Mucosa of rectum (tissue), 2 donors: ENCODE measurements at regions not wholly inside any gene's neighbourhood (a gene's known extent, or its start where the extent isn't known, plus 50 kb on each side); places are given as distances from the start of the nearest gene placed in this dataset.
"Not testable (repeated sequence)": the region's sequence is repeated elsewhere in the genome, so short reads cannot be mapped to it uniquely, and the experiment has no call there.

Experiments
- H3K27ac ChIP-seq, 2 donors: one replicate each; pipeline ENCODE4 v1.7.0; 2013; ENCODE audit warnings: inconsistent platforms in 2 of 2, low read depth in 2 of 2, low read length in 2 of 2
- H3K27me3 ChIP-seq, 2 donors: one replicate each; pipeline ENCODE4 v1.7.0; 2013; ENCODE audit warnings: low read length in 2 of 2; ENCODE audit not compliant: control insufficient read depth in 2 of 2, insufficient read depth in 2 of 2
- H3K36me3 ChIP-seq, 2 donors: one replicate each; pipeline ENCODE4 v1.7.0; 2013; ENCODE audit warnings: low read length in 2 of 2; ENCODE audit not compliant: control insufficient read depth in 2 of 2, insufficient read depth in 2 of 2
- H3K4me1 ChIP-seq, 2 donors: one replicate each; pipeline ENCODE4 v1.7.0; 2013; ENCODE audit warnings: low read length in 2 of 2, mild to moderate bottlenecking in 1 of 2; ENCODE audit not compliant: control insufficient read depth in 2 of 2, insufficient read depth in 2 of 2
- H3K4me3 ChIP-seq, 2 donors: one replicate each; pipeline ENCODE4 v1.7.0; 2013; ENCODE audit warnings: low read length in 2 of 2
- H3K9ac ChIP-seq, 2 donors: one replicate each; pipeline ENCODE4 v1.7.0; 2013; ENCODE audit warnings: low read length in 2 of 2, low read depth in 1 of 2, mild to moderate bottlenecking in 1 of 2
- H3K9me3 ChIP-seq, 2 donors: one replicate each; pipeline ENCODE4 v1.7.0; 2013; ENCODE audit warnings: low read length in 2 of 2; ENCODE audit not compliant: control insufficient read depth in 2 of 2
- donor health status: healthy.
- donor health status: Normal muscosa, but diverticular disease.

DNA sequence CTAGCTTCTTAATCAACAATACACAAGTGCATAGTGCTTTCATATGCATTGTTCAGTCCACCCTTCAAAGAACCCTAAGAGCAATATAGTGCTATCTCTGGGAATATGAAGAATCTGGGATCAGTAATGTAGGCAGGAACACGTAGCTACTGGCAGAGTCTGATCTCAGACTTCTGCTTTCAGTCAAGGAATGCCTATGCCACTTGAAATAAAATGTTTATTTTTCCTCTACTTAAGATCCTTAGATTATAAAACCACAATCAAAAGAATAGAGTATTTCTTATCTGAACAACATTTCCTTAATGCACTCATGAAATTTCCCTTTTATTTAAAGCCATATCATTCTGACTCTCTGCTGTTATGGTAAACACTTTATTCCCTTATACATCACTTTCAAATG lies 1407.8 kb upstream of the C9orf72 start:
- no peaks in the 10 kb centered on the region for H3K27me3 ChIP-seq
- H3K9ac ChIP-seq, result no peak overlapping the region
- no peak overlapping the region for H3K4me3 ChIP-seq
- no peaks in the 10 kb centered on the region for H3K36me3 ChIP-seq
- no peaks in the 10 kb centered on the region for H3K4me1 ChIP-seq
- H3K27ac ChIP-seq, result no peak overlapping the region
- no peaks in the 10 kb centered on the region for H3K9me3 ChIP-seq

DNA sequence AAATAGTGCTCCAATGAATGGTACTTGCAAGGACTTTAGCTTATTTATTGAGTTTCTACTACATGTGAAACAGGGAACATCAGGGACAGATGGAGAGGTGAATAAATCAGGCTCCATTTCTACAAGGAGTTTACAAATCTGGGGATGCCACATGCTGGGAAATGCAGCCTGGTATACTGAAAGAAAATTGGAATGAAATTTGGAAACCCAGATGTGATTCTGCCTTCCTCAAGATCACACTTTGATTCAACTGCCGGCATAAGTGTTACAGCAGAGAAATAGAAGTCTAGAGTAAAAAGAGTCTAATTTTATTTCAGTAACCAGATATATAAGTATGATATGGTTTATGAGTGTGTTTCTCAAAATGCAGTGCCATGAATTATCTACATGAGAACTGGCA lies 1408.4 kb upstream of the C9orf72 start:
- H3K9ac ChIP-seq, result no peak overlapping the region
- no peak overlapping the region for H3K27ac ChIP-seq
- no peak overlapping the region for H3K4me3 ChIP-seq
- H3K36me3 ChIP-seq, result no peaks in the 10 kb centered on the region
- no peaks in the 10 kb centered on the region for H3K27me3 ChIP-seq
- no peaks in the 10 kb centered on the region for H3K9me3 ChIP-seq
- H3K4me1 ChIP-seq, result no peaks in the 10 kb centered on the region

DNA sequence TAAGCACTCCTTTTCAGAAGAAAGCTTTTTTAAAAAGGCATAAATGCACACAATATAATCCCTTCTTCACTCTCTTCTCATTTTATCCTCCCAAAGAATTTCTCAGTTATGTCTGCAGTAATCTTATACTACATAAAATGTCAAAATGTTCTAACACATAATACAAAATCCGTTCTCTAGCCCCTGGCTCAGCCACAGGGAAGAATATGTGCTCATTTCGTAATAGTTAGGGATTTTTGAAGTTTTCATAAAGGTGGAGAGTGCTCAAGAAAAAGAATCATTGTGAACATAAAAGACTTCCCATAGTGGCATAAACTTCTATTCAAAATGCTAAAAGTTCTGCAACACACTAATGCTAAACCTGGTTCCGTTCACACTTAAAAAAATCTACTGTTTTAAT lies 1410.7 kb upstream of the C9orf72 start:
- Histone ChIP-seq H3K27ac (no peak overlapping the region), H3K4me3 (no peak overlapping the region), H3K36me3 (no peaks in the 10 kb centered on the region), H3K4me1 (no peaks in the 10 kb centered on the region), H3K9me3 (no peaks in the 10 kb centered on the region), H3K27me3 (no peaks in the 10 kb centered on the region), H3K9ac (no peak overlapping the region)

DNA sequence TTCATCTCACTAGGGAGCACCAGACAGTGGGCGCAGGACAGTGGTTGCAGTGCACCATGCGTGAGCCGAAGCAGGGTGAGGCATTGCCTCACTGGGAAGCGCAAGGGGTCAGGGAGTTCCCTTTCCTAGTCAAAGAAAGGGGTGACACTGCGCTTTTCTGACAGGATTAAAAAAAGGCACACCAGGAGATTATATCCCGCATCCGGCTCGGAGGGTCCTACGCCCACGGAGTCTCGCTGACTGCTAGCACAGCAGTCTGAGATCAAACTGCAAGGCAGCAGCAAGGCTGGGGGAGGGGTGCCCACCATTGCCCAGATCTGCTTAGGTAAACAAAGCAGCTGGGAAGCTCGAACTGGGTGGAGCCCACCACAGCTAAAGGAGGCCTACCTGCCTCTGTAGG lies 1416.7 kb upstream of the C9orf72 start:
- H3K9me3 ChIP-seq, H3K27me3 ChIP-seq, H3K36me3 ChIP-seq, H3K4me1 ChIP-seq, H3K4me3 ChIP-seq, H3K9ac ChIP-seq, H3K27ac ChIP-seq: not testable (repeated sequence)

DNA sequence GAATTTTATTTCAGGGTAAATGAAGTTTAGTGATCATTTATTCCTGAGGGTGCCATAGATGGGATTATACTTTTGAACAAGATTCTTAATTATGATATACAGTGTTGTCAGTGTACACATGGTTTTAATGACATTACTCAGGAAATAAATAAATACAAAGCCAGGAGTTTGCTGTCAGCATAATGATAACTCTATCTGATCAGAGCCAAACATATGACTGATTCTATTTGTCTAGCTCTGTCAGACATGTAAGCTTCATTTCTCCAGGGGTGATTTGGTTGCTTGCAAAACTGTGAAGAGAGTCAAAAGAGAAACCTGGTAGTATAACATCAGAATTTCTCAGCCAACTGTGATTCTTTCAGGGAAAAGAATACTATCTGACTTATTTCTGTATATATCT lies 1425.8 kb upstream of the C9orf72 start:
- Histone ChIP-seq H3K27ac (no peak overlapping the region), H3K27me3 (no peaks in the 10 kb centered on the region), H3K9ac (no peak overlapping the region), H3K9me3 (no peaks in the 10 kb centered on the region), H3K4me3 (no peak overlapping the region), H3K36me3 (no peaks in the 10 kb centered on the region), H3K4me1 (no peaks in the 10 kb centered on the region)

DNA sequence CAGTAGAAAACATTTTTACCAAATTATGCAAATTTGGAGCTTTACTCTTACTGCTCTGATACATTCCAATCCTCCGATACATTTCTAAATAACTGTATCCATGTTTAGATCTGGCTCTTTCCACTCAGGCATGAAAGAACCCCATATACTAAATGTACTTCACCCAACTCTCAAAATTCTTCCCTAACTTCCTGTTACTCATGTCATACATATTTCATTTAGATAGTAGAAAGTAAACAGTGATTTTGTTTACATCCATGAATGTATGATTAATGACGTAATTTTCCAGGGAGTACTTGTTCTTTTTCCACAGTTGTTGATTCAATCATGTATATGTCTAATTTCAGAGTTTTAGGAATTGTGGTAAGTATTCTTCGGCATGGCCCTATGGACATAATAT lies 1426.5 kb upstream of the C9orf72 start:
- H3K4me1 ChIP-seq, result no peaks in the 10 kb centered on the region
- H3K27ac ChIP-seq, result no peak overlapping the region
- no peaks in the 10 kb centered on the region for H3K36me3 ChIP-seq
- no peak overlapping the region for H3K4me3 ChIP-seq
- no peaks in the 10 kb centered on the region for H3K9me3 ChIP-seq
- H3K9ac ChIP-seq, result no peak overlapping the region
- H3K27me3 ChIP-seq, result no peaks in the 10 kb centered on the region

DNA sequence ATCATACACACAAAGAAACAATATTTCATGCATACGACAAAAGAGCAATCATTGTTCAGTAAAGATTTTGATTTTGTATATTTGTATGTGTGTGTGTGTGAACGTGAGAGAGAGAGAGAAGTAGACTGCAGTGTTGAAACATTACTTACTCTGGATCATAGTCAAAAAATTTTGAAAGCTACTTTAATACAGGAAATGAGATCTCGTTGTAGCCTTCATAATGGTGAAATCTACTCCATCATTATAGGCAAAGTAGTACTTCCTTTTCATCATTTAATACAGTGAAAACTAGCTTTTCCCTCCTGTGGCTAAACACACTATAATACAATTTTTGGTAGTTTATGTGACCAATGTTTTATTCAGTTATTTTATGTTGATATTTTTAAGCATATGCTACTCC lies 1427.7 kb upstream of the C9orf72 start:
- no peaks in the 10 kb centered on the region for H3K9me3 ChIP-seq
- H3K4me1 ChIP-seq, result no peaks in the 10 kb centered on the region
- H3K27ac ChIP-seq, result no peak overlapping the region
- no peaks in the 10 kb centered on the region for H3K36me3 ChIP-seq
- no peaks in the 10 kb centered on the region for H3K27me3 ChIP-seq
- H3K4me3 ChIP-seq, result no peak overlapping the region
- no peak overlapping the region for H3K9ac ChIP-seq

DNA sequence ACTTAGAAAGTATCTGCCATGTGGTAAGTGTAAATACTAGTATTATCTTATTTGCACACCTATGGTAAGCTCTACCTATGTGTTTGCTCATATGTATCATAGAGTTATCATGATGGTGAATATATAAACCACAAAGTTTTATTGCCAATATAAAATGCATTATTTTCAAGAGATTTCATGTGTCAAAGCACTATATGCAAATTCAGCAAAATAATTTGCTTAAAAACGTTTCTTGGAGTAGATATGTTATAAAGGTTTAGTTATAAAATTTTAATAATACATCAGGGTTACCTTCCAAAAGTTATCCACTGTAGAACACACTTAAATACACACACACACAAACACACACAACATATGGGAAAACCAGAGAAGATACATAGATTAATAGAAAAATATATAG lies 1431.7 kb upstream of the C9orf72 start:
- H3K27me3 ChIP-seq, result no peaks in the 10 kb centered on the region
- H3K9ac ChIP-seq, result no peak overlapping the region
- H3K4me1 ChIP-seq, result no peaks in the 10 kb centered on the region
- H3K36me3 ChIP-seq, result no peaks in the 10 kb centered on the region
- H3K4me3 ChIP-seq, result no peak overlapping the region
- H3K9me3 ChIP-seq, result no peaks in the 10 kb centered on the region
- H3K27ac ChIP-seq, result no peak overlapping the region

DNA sequence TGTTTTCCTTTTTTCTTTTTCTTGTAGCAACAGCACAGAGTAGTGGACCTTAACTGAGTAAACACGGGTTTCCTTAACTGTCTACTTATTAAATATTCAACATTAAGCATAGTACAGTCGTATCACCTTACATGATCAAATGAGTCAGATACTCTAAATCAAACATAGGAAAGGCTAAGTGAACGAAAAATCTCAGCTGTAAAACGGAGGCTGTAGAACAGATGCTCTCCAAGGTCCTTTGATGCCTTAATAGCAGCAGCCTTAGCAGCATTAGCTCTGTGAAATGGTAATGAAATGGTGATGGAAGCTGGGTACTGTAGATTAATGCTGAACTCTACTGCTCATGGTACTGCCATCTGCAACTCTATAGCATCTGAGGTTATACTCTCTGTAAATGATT lies 1433.3 kb upstream of the C9orf72 start:
- H3K4me3 ChIP-seq, result no peak overlapping the region
- no peaks in the 10 kb centered on the region for H3K9me3 ChIP-seq
- H3K27me3 ChIP-seq, result no peaks in the 10 kb centered on the region
- H3K27ac ChIP-seq, result no peak overlapping the region
- no peaks in the 10 kb centered on the region for H3K4me1 ChIP-seq
- no peaks in the 10 kb centered on the region for H3K36me3 ChIP-seq
- H3K9ac ChIP-seq, result no peak overlapping the region

DNA sequence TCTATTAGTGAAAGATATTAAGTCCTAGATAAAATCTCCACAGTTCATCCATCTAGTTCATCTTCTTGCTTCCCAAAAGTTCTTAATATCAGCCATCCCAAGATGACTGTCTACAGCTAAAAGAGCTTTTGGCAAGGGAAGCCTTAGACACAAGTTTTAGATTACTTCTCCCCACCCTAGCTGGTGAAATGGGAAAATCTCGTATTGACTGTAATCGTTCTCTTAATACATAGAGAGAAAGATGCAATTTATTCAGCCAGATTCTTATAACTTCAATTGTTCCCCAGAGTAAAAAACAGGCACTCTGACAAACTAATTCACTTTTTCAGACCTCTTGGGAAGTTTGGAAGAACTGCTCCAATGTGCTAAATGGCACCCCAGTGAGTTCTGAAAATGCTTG lies 1439.6 kb upstream of the C9orf72 start:
- Histone ChIP-seq H3K36me3 (no peaks in the 10 kb centered on the region), H3K27ac (no peak overlapping the region), H3K9me3 (no peaks in the 10 kb centered on the region), H3K4me1 (no peaks in the 10 kb centered on the region), H3K27me3 (no peaks in the 10 kb centered on the region), H3K9ac (no peak overlapping the region), H3K4me3 (no peak overlapping the region)

DNA sequence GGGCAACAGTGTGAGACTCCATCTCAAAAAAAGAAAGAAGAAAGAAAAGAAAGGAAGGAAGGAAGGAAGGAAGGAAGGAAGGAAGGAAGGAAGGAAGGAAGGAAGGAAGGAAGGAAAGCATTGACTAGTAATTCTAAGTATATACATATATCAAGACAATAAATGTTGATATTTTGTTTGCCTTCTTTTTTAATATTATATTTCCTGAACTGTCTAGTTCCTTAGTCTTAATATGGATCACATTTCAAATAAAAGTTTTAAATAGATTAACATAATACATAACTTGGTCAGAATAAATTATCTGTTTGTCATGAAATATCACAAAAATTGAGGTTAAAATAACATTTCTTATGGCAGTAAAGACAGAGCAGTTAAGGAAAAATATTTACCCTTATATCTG lies 1448.4 kb upstream of the C9orf72 start:
- no peaks in the 10 kb centered on the region for H3K27me3 ChIP-seq
- H3K27ac ChIP-seq, result no peak overlapping the region
- H3K4me3 ChIP-seq, result no peak overlapping the region
- no peaks in the 10 kb centered on the region for H3K36me3 ChIP-seq
- no peaks in the 10 kb centered on the region for H3K4me1 ChIP-seq
- no peak overlapping the region for H3K9ac ChIP-seq
- no peaks in the 10 kb centered on the region for H3K9me3 ChIP-seq
